BLaER1 (cell line): ENCODE measurements at regions not wholly inside any gene's neighbourhood (a gene's known extent, or its start where the extent isn't known, plus 50 kb on each side); places are given as distances from the start of the nearest gene placed in this dataset.
"Not testable (repeated sequence)": the region's sequence is repeated elsewhere in the genome, so short reads cannot be mapped to it uniquely, and the experiment has no call there.

ENCODE experiments used
- H3K27ac ChIP-seq: shearing (Covaris generic); formaldehyde crosslinking; 2 replicates; pipeline ENCODE4 v1.8.1; 2022
- H3K27me3 ChIP-seq: shearing (Covaris generic); formaldehyde crosslinking; 2 replicates; pipeline ENCODE4 v1.8.1; 2022
- H3K36me3 ChIP-seq: shearing (Covaris generic); formaldehyde crosslinking; 2 replicates; pipeline ENCODE4 v1.8.1; 2022
- H3K4me1 ChIP-seq: shearing (Covaris generic); formaldehyde crosslinking; 2 replicates; pipeline ENCODE4 v1.8.1; 2022
- H3K4me2 ChIP-seq: shearing (Covaris generic); formaldehyde crosslinking; 2 replicates; pipeline ENCODE4 v1.8.1; 2022
- H3K4me3 ChIP-seq: shearing (Covaris generic); formaldehyde crosslinking; 2 replicates; pipeline ENCODE4 v1.8.1; 2022
- H3K9ac ChIP-seq: shearing (Covaris generic); formaldehyde crosslinking; 2 replicates; pipeline ENCODE4 v1.8.1; 2022
- H3K9me3 ChIP-seq: shearing (Covaris generic); formaldehyde crosslinking; 2 replicates; pipeline ENCODE4 v1.8.1; 2022
- H4K20me1 ChIP-seq: shearing (Covaris generic); formaldehyde crosslinking; 2 replicates; pipeline ENCODE4 v1.8.1; 2022
- Cebpa-rat ChIP-seq: shearing (Covaris generic); IDR thresholded peaks from 2 replicates; pipeline ENCODE4 v1.8.1; 2022

DNA sequence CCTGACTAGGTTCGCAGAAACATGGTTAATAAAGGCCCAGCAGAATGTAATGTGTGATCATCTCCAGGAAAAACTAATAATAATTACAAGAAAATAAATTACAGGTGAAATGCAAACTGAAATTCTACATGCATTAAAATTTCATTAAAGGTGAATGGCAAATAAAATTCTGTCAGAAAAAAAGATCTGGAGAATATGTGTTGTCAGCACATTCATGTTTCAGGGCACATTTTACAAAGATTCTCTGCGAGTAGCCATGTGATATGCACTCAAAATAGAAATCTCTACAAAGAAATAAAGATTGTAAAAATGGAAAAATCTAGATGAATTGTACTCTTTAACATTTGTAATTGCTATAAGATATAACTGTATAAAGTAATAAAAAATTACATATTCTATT is 765.2 kb downstream of the TMEM121 start:
- H3K27me3 ChIP-seq: no peaks in the 10 kb centered on the region
- no peak overlapping the region for H3K27ac ChIP-seq
- H3K4me2 ChIP-seq: no peak overlapping the region
- H3K9me3 ChIP-seq: 0 out of 2 replicates have a peak, but pooled peaks cover 3% of the 10 kb centered on the region
- no peak for TF ChIP-seq Cebpa-rat
- no peaks in the 10 kb centered on the region for H4K20me1 ChIP-seq
- no peak overlapping the region for H3K9ac ChIP-seq
- peaks cover 31% of the 10 kb centered on the region for H3K4me1 ChIP-seq
- H3K36me3 ChIP-seq: no peaks in the 10 kb centered on the region
- no peak overlapping the region for H3K4me3 ChIP-seq

DNA sequence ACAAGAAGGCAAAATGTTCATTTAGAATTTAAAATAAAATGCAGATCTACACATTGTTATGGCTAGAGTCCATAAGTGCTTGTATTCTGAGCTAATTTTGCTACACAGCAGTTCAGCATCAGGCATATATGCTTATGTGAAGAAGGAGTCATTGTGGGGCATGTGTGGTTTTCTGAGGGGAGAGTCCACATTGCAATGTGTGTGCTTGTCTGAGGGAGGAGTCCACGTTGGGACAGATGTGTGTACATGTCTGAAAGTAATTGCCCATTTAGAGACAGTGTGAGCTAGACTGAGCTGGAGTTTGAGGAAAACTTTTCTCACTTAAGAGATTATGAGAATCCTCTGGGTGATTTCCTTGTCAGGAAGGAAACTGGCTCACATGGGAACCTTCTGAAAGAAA is 767.9 kb downstream of the TMEM121 start:
- no peak for TF ChIP-seq Cebpa-rat
- Histone ChIP-seq H3K9me3 (no peaks in the 10 kb centered on the region), H3K27me3 (no peaks in the 10 kb centered on the region), H3K9ac (no peak overlapping the region), H3K27ac (no peak overlapping the region), H3K36me3 (no peaks in the 10 kb centered on the region), H4K20me1 (no peaks in the 10 kb centered on the region), H3K4me3 (no peak overlapping the region), H3K4me2 (no peak overlapping the region), H3K4me1 (peaks cover 28% of the 10 kb centered on the region)

DNA sequence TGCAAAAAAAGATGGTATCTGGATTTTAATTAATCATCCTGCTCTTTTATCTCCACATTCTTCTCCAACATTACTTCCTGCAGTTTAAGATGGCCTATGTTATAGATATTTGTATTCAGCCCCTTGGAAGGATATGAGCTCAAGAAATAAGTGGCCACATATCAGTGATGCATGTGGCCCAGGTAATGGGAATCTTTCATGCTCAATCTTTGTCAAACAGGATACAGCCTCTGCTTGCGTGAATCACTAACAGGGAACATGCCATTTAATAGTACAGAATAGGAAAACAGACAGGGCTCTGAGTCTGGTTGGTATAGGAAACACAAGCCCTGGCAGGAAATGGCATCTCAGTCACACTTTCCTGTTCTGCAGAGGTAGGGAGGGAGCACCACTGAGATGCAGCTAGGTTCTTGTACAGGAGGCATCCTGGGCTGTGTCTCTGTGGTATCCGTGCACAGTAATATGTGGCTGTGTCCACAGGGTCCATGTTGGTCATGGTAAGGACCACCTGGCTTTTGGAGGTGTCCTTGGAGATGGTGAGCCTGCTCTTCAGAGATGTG is 774.6 kb downstream of the TMEM121 start:
- not testable (repeated sequence) for H3K9me3 ChIP-seq, H3K4me3 ChIP-seq, H3K9ac ChIP-seq, H3K36me3 ChIP-seq, H4K20me1 ChIP-seq, H3K27me3 ChIP-seq
- peak overlapping the region; percentile 66 for H3K4me2 ChIP-seq
- H3K4me1 ChIP-seq: peaks cover 46% of the 10 kb centered on the region
- H3K27ac ChIP-seq: 0 out of 2 replicates have a peak overlapping the region, but pooled peaks have one; percentile 26

DNA sequence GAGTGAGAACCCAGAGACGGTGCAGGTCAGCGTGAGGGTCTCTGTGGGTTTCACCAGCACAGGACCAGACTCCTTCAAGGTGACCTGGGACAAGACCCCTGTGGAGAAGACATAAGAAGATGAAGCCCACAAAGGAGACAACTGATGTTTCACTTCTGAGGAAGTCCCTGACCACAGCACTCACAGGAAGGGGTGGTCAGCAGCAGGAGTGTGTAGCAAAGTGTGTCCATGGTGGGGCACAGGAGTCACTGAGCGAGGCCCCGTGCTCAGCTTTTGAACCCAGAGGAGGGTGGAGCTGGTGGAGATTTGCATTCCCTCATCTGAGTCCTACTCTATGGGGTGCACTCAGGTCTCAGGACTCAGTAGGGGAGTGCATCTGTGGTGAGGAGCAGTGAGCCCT is 775.2 kb downstream of the TMEM121 start:
- Histone ChIP-seq H3K27ac (0 out of 2 replicates have a peak overlapping the region, but pooled peaks have one; percentile 26), H3K4me1 (peaks cover 46% of the 10 kb centered on the region), H3K4me2 (peak overlapping the region; percentile 66)
- H4K20me1 ChIP-seq, H3K27me3 ChIP-seq, H3K36me3 ChIP-seq, H3K9ac ChIP-seq, H3K9me3 ChIP-seq, H3K4me3 ChIP-seq: not testable (repeated sequence)

DNA sequence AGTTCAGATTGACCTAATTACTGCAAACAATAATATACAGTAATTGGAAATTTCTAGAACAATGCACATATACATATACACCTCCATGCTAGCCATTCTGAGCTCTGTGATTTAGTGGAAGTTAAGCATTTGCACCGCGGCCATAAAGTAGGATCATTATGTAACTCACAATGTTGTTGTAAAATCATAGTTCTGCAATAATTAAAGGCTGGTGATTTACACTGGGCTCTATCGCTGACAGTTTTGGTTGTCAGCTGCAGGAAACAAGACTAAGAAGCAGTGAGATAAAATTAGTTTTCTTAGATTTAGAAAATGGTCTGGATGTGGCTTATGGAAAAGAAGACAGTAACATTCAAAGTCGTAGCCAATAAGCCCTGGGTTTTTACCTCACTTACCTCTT is 776.3 kb downstream of the TMEM121 start:
- no peaks in the 10 kb centered on the region for H3K27me3 ChIP-seq
- TF ChIP-seq Cebpa-rat: no peak
- H3K36me3 ChIP-seq: no peaks in the 10 kb centered on the region
- H3K27ac ChIP-seq: no peak overlapping the region
- H4K20me1 ChIP-seq: no peaks in the 10 kb centered on the region
- H3K4me2 ChIP-seq: peak overlapping the region; percentile 66
- no peak overlapping the region for H3K4me3 ChIP-seq
- H3K4me1 ChIP-seq: peaks cover 46% of the 10 kb centered on the region
- no peak overlapping the region for H3K9ac ChIP-seq
- H3K9me3 ChIP-seq: no peaks in the 10 kb centered on the region

DNA sequence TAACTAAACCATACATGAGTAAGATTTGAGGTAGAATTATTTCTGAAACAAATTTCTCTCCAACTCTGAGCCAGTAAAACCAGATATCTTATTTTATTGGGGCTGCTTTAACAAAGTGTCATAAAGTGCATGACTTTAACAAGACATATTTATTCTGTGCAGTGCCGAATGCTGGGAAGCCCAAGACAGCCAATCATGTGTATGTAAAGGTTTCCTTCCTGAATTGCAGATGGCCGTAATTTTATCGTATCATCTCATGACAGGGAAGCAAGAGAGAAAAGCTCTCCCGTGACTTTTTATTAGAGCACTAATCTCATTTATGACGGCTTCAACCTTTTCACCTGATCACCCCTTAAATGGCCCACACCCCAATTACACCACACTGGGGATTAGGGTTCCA is 777.9 kb downstream of the TMEM121 start:
- TF ChIP-seq Cebpa-rat: no peak
- H3K4me3 ChIP-seq: no peak overlapping the region
- H3K27me3 ChIP-seq: no peaks in the 10 kb centered on the region
- no peaks in the 10 kb centered on the region for H3K36me3 ChIP-seq
- no peak overlapping the region for H3K9ac ChIP-seq
- H4K20me1 ChIP-seq: no peaks in the 10 kb centered on the region
- H3K27ac ChIP-seq: no peak overlapping the region
- peak overlapping the region; percentile 44 for H3K4me2 ChIP-seq
- no peaks in the 10 kb centered on the region; the same call in 1 of the 2 replicates for H3K9me3 ChIP-seq
- H3K4me1 ChIP-seq: peaks cover 46% of the 10 kb centered on the region

DNA sequence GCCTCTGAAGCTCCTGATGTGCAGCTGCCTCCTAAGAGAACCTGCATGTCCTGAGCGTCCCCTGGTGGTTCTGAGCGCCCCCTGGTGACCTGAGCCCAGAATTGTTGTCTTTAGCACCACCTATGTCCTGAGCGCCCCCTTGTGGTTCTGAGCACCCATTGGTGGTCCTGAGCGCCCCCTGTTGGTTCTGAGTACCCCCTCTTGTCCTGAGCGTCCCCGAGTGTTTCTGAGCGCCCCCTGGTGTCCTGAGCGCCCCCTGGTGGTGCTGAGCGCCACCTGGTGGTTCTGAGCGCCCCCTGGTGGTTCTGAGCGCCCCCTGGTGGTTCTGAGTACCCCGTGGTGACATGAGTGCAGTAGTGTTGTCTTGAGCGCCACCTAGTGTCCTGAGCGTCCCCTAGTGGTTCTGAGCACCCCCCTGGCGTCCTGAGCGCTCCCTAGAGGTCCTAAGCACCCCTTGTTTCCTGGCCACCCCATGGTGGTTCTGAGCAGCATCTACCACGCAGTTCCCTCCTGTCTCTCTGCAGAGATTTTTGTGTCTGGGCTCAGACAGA is 782.5 kb downstream of the TMEM121 start:
- no peaks in the 10 kb centered on the region for H3K36me3 ChIP-seq
- H3K9ac ChIP-seq: no peak overlapping the region
- peak overlapping the region; percentile 51 for H3K27ac ChIP-seq
- H3K9me3 ChIP-seq: peaks cover 4% of the 10 kb centered on the region
- no peaks in the 10 kb centered on the region for H4K20me1 ChIP-seq
- peaks cover 51% of the 10 kb centered on the region for H3K4me1 ChIP-seq
- no peak overlapping the region for H3K4me3 ChIP-seq
- peak overlapping the region; percentile 51 for H3K4me2 ChIP-seq
- H3K27me3 ChIP-seq: no peaks in the 10 kb centered on the region
- no peak for TF ChIP-seq Cebpa-rat

DNA sequence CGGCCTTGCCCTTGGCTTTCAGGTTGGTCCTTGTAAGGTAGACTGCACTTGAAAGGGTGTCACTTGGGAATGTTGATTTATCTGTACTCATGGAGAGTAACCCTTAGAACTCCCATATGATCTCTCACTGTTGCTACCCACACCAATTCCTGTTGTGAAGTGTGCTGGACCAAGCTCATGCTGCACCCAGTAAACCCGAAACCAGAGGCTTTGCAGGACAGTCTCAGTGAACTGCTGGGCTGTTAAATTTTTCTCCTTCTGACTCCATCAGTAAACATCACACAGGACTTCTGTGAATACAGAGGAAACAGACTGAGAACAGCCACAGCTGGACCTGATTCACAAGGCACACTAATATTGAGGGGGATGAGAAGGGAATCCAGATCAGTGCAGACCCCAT is 783.0 kb downstream of the TMEM121 start:
- Histone ChIP-seq H3K9me3 (peaks cover 4% of the 10 kb centered on the region), H3K4me3 (no peak overlapping the region), H3K36me3 (no peaks in the 10 kb centered on the region), H3K9ac (no peak overlapping the region), H4K20me1 (no peaks in the 10 kb centered on the region), H3K4me1 (peaks cover 53% of the 10 kb centered on the region), H3K27me3 (no peaks in the 10 kb centered on the region), H3K4me2 (peak overlapping the region; percentile 51), H3K27ac (peak overlapping the region; percentile 51)
- TF ChIP-seq Cebpa-rat: no peak

DNA sequence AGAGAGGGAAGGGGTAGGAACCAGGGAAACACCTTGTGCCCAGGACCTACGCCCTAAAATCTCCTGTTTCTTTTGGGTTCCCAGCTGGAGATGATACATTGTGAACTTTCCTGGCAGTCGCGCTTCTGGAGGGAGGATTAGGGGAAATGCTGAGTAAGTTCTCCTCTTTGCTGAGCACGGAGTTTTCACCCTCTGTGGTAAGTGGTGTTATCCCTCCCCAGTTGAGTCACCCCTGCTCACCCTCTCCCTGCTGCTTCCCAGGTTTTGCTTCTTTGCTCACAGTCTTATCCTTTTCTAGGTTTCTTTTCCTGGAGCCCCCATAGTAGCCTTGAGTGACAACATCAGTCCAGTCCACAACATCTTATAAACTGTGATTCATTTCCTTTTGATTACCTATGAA is 789.1 kb downstream of the TMEM121 start:
- no peak overlapping the region for H3K9ac ChIP-seq
- no peak overlapping the region for H3K27ac ChIP-seq
- no peak overlapping the region for H3K4me3 ChIP-seq
- no peak overlapping the region for H3K4me2 ChIP-seq
- H3K27me3 ChIP-seq: no peaks in the 10 kb centered on the region
- no peak for TF ChIP-seq Cebpa-rat
- H3K4me1 ChIP-seq: peaks cover 64% of the 10 kb centered on the region
- H3K9me3 ChIP-seq: peaks cover 14% of the 10 kb centered on the region
- H3K36me3 ChIP-seq: no peaks in the 10 kb centered on the region
- H4K20me1 ChIP-seq: no peaks in the 10 kb centered on the region

DNA sequence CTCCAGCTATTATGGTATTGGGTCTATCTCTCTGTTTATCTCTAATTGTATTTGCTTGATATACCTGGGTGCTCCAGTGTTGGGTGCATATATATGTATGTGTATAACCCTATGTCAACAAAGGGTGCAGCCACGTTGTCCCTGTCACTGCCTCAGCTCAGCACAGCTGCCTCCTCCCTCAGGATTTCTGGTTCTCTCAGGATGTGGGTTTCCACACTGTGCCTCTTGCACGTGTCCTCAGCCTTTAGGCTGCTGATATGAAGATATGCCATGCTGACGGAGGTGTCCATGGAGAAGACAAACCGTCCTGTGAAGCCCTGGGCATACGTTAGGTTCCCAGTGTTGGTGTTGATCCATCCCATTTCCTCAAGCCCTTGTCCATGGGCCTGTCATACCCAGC is 791.2 kb downstream of the TMEM121 start:
- Histone ChIP-seq H3K36me3 (no peaks in the 10 kb centered on the region), H3K27ac (peak overlapping the region; percentile 76), H3K9ac (peak overlapping the region; percentile 29; the same call in 1 of the 2 replicates), H3K4me2 (peak overlapping the region; percentile 69), H3K4me1 (peaks cover 49% of the 10 kb centered on the region), H4K20me1 (no peaks in the 10 kb centered on the region), H3K9me3 (peaks cover 14% of the 10 kb centered on the region), H3K4me3 (no peak overlapping the region), H3K27me3 (no peaks in the 10 kb centered on the region)
- no peak for TF ChIP-seq Cebpa-rat

DNA sequence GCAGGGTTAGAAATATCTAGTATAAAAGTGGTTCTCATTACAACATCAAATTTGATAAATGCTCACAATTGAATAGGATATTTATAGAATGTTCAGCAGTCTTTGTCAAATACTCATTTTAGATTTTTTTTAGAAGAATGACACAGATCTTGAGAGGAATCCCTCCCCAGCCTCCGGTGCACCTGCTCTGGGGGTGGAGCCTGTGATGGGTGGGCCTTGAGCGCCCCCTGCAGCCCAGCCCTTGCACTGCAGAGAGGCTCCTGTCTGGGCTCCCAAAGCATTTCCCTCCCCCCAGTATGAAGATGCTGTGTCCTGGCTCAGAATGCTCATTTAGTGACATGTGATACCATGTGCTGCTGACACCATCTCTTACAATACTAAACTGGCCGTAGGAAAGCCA is 792.3 kb downstream of the TMEM121 start:
- Histone ChIP-seq H3K27ac (0 out of 2 replicates have a peak overlapping the region, but pooled peaks have one; percentile 76), H4K20me1 (no peaks in the 10 kb centered on the region), H3K4me2 (peak overlapping the region; percentile 69), H3K27me3 (no peaks in the 10 kb centered on the region), H3K9ac (no peak overlapping the region), H3K9me3 (peaks cover 12% of the 10 kb centered on the region), H3K4me3 (no peak overlapping the region), H3K4me1 (peaks cover 38% of the 10 kb centered on the region), H3K36me3 (no peaks in the 10 kb centered on the region)
- no peak for TF ChIP-seq Cebpa-rat

DNA sequence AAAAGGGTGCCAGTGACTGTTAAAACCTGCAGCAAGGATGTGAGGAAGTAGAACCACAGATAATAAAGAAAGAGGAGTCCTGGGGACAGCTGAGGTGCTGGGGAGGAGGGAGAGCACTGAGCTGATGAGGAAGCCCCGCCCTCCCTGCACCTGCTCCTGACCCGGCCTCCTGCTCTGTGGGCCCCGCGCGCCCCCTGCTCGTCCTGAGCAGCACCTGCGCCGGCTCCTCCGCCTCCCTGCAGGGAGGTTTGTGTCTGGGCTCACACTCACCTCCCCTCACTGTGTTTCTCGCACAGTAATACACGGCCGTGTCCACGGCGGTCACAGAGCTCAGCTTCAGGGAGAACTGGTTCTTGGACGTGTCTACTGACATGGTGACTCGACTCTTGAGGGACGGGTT is 797.6 kb downstream of the TMEM121 start:
- not testable (repeated sequence) for H3K27me3 ChIP-seq, H4K20me1 ChIP-seq, H3K27ac ChIP-seq, H3K4me3 ChIP-seq, H3K9ac ChIP-seq, H3K36me3 ChIP-seq, H3K9me3 ChIP-seq
- H3K4me2 ChIP-seq: peak overlapping the region; percentile 48
- H3K4me1 ChIP-seq: peaks cover 29% of the 10 kb centered on the region
